ENCODE measurements at regions not wholly inside any gene's neighbourhood (a gene's known extent, or its start where the extent isn't known, plus 50 kb on each side); places are given as distances from the start of the nearest gene placed in this dataset.

DNA sequence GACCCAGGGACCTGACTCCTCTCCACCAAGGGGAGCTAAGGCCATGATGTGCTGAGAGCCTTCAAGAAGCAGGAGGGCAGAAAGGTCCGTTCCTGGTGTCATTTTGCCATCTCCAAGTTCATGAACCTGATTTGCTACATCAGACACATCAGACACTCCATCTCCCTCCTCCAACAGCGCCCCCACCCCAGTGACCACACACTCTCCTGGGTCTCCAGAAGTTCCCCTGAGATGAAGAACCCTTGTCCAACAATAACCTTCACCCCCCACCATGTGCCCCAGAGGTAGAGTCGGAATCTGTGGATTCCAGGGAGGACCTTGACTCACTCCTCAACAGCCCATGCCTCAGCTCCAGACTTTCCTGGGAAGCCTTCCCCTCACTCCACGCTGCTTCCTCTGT lies 242.8 kb downstream of the CDK5RAP2 start:
- H2BK120ac ChIP-seq (ENCODE audit: low read depth, low read length, poor library complexity, severe bottlenecking), result no peak overlapping the region
- no peaks in the 10 kb centered on the region for H3K9me3 Mint-ChIP-seq
- H3K56ac ChIP-seq (ENCODE audit: insufficient read length, low read depth, low read length), result no peak overlapping the region
- no peak overlapping the region for H2BK5ac ChIP-seq (ENCODE audit: insufficient read length, low read length)
- H2BK15ac ChIP-seq (ENCODE audit: low read depth, low read length), result no peak overlapping the region
- no peaks in the 10 kb centered on the region for H3K79me1 ChIP-seq (ENCODE audit: insufficient read depth, low read depth, low read length, poor library complexity, severe bottlenecking)
- H3K4me1 ChIP-seq (ENCODE audit: insufficient read depth, low read length), result no peaks in the 10 kb centered on the region
- no peak overlapping the region for H3K9ac ChIP-seq (ENCODE audit: extremely low read depth, insufficient read length, low read length)
- H3K27ac ChIP-seq (ENCODE audit: insufficient read length, low read depth, low read length), result no peak overlapping the region
- no peak overlapping the region for H4K5ac ChIP-seq (ENCODE audit: insufficient read length, low read depth, low read length)
- no peak overlapping the region for H3K4ac ChIP-seq (ENCODE audit: low read depth, low read length)
- no peaks in the 10 kb centered on the region for H3K27me3 Mint-ChIP-seq (ENCODE audit: low read depth)
- H3K18ac ChIP-seq (ENCODE audit: insufficient read length, low read depth, low read length), result no peak overlapping the region
- H3K23me2 ChIP-seq (ENCODE audit: insufficient read length, low read depth, low read length, poor library complexity, severe bottlenecking), result no peaks in the 10 kb centered on the region
- DNase-seq, result no peak
- no peaks in the 10 kb centered on the region for H3K79me2 ChIP-seq (ENCODE audit: insufficient read depth, low read length)
- H2BK12ac ChIP-seq (ENCODE audit: insufficient read length, low read depth, low read length), result no peak overlapping the region
- no peak overlapping the region for H2AFZ ChIP-seq (ENCODE audit: low read length)
- H3K23ac ChIP-seq (ENCODE audit: insufficient read length, low read depth, low read length), result no peak overlapping the region
- H3K27me3 ChIP-seq (ENCODE audit: insufficient read depth, low read length), result no peaks in the 10 kb centered on the region
- H4K91ac ChIP-seq (ENCODE audit: insufficient read length, low read depth, low read length), result no peak overlapping the region
- H3K9me3 ChIP-seq (ENCODE audit: control insufficient read depth, low read depth, low read length), result no peaks in the 10 kb centered on the region
- WGBS (ENCODE audit: extremely low coverage, insufficient read length, low lambda C conversion rate), result no CpG with 5 or more reads among the region's 4 CpGs
- H3K14ac ChIP-seq (ENCODE audit: insufficient read depth, low read length), result no peak overlapping the region; the same call in 1 of the 2 replicates
- no peak overlapping the region for H3K4me3 Mint-ChIP-seq
- TF ChIP-seq, protein P1, sequence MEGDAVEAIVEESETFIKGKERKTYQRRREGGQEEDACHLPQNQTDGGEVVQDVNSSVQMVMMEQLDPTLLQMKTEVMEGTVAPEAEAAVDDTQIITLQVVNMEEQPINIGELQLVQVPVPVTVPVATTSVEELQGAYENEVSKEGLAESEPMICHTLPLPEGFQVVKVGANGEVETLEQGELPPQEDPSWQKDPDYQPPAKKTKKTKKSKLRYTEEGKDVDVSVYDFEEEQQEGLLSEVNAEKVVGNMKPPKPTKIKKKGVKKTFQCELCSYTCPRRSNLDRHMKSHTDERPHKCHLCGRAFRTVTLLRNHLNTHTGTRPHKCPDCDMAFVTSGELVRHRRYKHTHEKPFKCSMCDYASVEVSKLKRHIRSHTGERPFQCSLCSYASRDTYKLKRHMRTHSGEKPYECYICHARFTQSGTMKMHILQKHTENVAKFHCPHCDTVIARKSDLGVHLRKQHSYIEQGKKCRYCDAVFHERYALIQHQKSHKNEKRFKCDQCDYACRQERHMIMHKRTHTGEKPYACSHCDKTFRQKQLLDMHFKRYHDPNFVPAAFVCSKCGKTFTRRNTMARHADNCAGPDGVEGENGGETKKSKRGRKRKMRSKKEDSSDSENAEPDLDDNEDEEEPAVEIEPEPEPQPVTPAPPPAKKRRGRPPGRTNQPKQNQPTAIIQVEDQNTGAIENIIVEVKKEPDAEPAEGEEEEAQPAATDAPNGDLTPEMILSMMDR (conservative IDR thresholded peaks at IDR 0.05), result no peak
- peaks cover 0 to 4% of the 10 kb centered on the region in 2 experiments; a peak in 1 of 4 replicates for H3K4me1 Mint-ChIP-seq
- H4K8ac ChIP-seq (replicated peaks; ENCODE audit: insufficient read length, low read depth, low read length), result no peak overlapping the region
- H3K36me3 Mint-ChIP-seq (ENCODE audit: insufficient read depth in 1 of 3, low read depth in 3 of 3), result no peaks in the 10 kb centered on the region; a peak in 2 of 7 replicates
- H2BK20ac ChIP-seq (ENCODE audit: low read depth, low read length, poor library complexity, severe bottlenecking), result no peak overlapping the region
- H4K20me1 ChIP-seq (ENCODE audit: control insufficient read depth, insufficient read depth, insufficient read length), result no peaks in the 10 kb centered on the region
- no peak overlapping the region for H2AK5ac ChIP-seq (ENCODE audit: insufficient read length, low read length)
- H3K27ac Mint-ChIP-seq, result no peak overlapping the region
- no peak overlapping the region for H3K4me2 ChIP-seq (ENCODE audit: insufficient read depth, insufficient read length, low read length)
- H3T11ph ChIP-seq (ENCODE audit: low read length), result no peak overlapping the region

Measured in H9 (cell line).